Thoracic aorta (tissue), 2 donors: ENCODE measurements at regions not wholly inside any gene's neighbourhood (a gene's known extent, or its start where the extent isn't known, plus 50 kb on each side); places are given as distances from the start of the nearest gene placed in this dataset.
A peak's percentile ranks its signal among the peaks of the same experiment; 100 is the strongest.

Experiments
- ATAC-seq: fragments of 150-250 bp; one replicate; pipeline ENCODE4 v1.8.0; 2017; ENCODE audit warnings: low read depth; ENCODE audit not compliant: insufficient number of reproducible peaks, low FRiP score
- DNase-seq: peaks from one replicate; pipeline ENCODE4 v3.0.0-alpha.2; 2020; ENCODE audit warnings: low spot score
- H3K27ac ChIP-seq, 2 donors: fragments of 200-600 bp; sonication (generic); 1 replicate in 1 of 2; 2 replicates in 1 of 2; pipeline ENCODE4 v1.5.1; 2016; ENCODE audit warnings: mild to moderate bottlenecking in 2 of 2, moderate library complexity in 2 of 2
- H3K27me3 ChIP-seq: fragments of 200-600 bp; sonication (generic); replicated peaks from 2 replicates; pipeline ENCODE4 v1.6.0; 2016; ENCODE audit warnings: mild to moderate bottlenecking; ENCODE audit not compliant: insufficient read depth
- H3K36me3 ChIP-seq: fragments of 200-600 bp; sonication (generic); one replicate; pipeline ENCODE4 v1.5.1; 2016
- H3K4me1 ChIP-seq, 2 donors: fragments of 200-600 bp; sonication (generic); 1 replicate in 1 of 2; 2 replicates in 1 of 2; pipeline versions ENCODE4 v1.5.1 to v1.6.0; 2016; ENCODE audit warnings: low read depth in 2 of 2, mild to moderate bottlenecking in 1 of 2; ENCODE audit not compliant: control insufficient read depth in 1 of 2
- H3K4me3 ChIP-seq: fragments of 200-600 bp; sonication (generic); 2 replicates; pipeline ENCODE4 v1.5.1; 2016; ENCODE audit warnings: mild to moderate bottlenecking
- H3K9me3 ChIP-seq: fragments of 200-600 bp; sonication (generic); 2 replicates; pipeline ENCODE4 v1.5.1; 2016
- TF ChIP-seq, protein P1 (sequence below): fragments of 200-600 bp; sonication (generic); IDR thresholded peaks from one replicate; pipeline ENCODE4 v1.5.1; 2019; ENCODE audit warnings: antibody characterized with exemption

DNA sequence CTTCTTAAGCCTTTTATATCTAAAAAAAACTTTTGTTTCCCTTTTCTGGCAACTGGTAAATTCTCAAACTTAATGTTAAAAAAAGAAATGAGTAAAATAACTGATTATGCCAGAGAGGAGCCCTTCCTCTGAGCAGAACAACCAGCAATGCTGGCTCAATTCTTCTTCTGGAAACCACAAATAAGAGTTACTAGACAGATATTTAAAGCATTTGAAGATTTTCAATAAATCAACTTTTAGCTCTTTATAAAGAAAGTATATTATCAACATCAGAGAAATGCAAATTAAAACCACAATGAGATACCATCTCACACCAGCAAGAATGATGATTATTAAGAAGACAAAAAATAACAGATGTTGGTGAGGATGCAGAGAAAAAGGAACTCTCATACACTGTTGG is 61.1 kb upstream of the TCF21 start:
- H3K4me1 ChIP-seq: no peaks in the 10 kb centered on the region
- ATAC-seq (no peak), DNase-seq (no peak)
- TF ChIP-seq, protein P1, sequence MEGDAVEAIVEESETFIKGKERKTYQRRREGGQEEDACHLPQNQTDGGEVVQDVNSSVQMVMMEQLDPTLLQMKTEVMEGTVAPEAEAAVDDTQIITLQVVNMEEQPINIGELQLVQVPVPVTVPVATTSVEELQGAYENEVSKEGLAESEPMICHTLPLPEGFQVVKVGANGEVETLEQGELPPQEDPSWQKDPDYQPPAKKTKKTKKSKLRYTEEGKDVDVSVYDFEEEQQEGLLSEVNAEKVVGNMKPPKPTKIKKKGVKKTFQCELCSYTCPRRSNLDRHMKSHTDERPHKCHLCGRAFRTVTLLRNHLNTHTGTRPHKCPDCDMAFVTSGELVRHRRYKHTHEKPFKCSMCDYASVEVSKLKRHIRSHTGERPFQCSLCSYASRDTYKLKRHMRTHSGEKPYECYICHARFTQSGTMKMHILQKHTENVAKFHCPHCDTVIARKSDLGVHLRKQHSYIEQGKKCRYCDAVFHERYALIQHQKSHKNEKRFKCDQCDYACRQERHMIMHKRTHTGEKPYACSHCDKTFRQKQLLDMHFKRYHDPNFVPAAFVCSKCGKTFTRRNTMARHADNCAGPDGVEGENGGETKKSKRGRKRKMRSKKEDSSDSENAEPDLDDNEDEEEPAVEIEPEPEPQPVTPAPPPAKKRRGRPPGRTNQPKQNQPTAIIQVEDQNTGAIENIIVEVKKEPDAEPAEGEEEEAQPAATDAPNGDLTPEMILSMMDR: no peak
- no peaks in the 10 kb centered on the region for H3K9me3 ChIP-seq
- H3K4me3 ChIP-seq: no peak overlapping the region
- H3K27me3 ChIP-seq: no peaks in the 10 kb centered on the region
- H3K36me3 ChIP-seq: no peaks in the 10 kb centered on the region
- H3K27ac ChIP-seq: no peak overlapping the region

- no peaks in the 10 kb centered on the region for H3K27me3 ChIP-seq
- TF ChIP-seq, protein P1: no peak
- peaks cover 0 to 2% of the 10 kb centered on the region in 2 donors for H3K4me1 ChIP-seq
- H3K4me3 ChIP-seq: no peak overlapping the region
- no peaks in the 10 kb centered on the region for H3K36me3 ChIP-seq
- DNase-seq (no peak), ATAC-seq (no peak)
- H3K27ac ChIP-seq: no peak overlapping the region
- no peaks in the 10 kb centered on the region for H3K9me3 ChIP-seq
Observed at GRCh38 chr6:133833949-133834359, 55.0 kb upstream of the TCF21 start.

- DNase-seq: no peak
- peaks cover 0 to 2% of the 10 kb centered on the region in 2 donors for H3K4me1 ChIP-seq
- H3K9me3 ChIP-seq: no peaks in the 10 kb centered on the region
- no peak overlapping the region for H3K4me3 ChIP-seq
- H3K36me3 ChIP-seq: no peaks in the 10 kb centered on the region
- TF ChIP-seq, protein P1: no peak
- H3K27me3 ChIP-seq: no peaks in the 10 kb centered on the region
- no peak for ATAC-seq
- H3K27ac ChIP-seq: no peak overlapping the region
Observed at GRCh38 chr6:133834472-133835170, 54.3 kb upstream of the TCF21 start.

GRCh38 chr6:133835901-133836300 is 53.0 kb upstream of the TCF21 start:
- Histone ChIP-seq H3K9me3 (no peaks in the 10 kb centered on the region), H3K27me3 (no peaks in the 10 kb centered on the region), H3K4me1 (peaks cover 0 to 2% of the 10 kb centered on the region in 2 donors), H3K27ac (no peak overlapping the region), H3K4me3 (no peak overlapping the region), H3K36me3 (no peaks in the 10 kb centered on the region)
- DNase-seq (no peak), ATAC-seq (no peak)
- TF ChIP-seq, protein P1: no peak

DNA sequence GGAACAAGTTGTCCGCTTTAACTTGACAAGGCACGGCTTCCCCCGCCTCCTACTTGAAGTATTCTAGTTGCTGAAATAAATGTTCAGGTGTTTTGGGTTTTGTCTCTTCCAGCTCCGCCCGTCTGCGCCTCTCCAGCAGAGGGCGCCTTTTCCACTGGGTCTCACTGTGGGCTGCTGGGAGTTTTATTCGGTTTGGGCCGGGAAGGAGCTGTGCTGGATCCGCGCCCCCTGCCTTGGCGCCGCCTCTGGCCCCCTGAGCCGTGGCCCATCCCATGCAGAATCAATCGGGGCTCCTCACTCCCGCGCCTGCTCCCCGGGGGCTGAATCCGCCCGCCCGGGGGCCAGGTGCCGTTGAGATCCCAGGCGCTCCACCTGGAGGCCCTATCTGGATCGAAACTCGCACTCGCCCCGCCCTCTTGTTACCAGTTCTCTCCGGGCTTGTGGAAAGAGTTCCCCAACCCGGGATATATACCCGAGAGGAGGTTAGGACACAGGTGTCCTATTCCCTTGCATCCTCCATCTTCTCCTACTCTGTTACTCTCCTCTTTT is 51.0 kb upstream of the TCF21 start:
- Histone ChIP-seq H3K4me1 (peaks cover 0 to 2% of the 10 kb centered on the region in 2 donors), H3K36me3 (no peaks in the 10 kb centered on the region), H3K9me3 (no peaks in the 10 kb centered on the region), H3K4me3 (peak overlapping the region; percentile 73), H3K27ac (no peak overlapping the region), H3K27me3 (no peaks in the 10 kb centered on the region)
- no peak for DNase-seq
- no peak for ATAC-seq
- TF ChIP-seq, protein P1: peak; percentile 59
